Lower leg skin (tissue), 4 donors: ENCODE measurements at regions not wholly inside any gene's neighbourhood (a gene's known extent, or its start where the extent isn't known, plus 50 kb on each side); places are given as distances from the start of the nearest gene placed in this dataset.

ENCODE experiments used
- DNase-seq, 2 donors: peaks; one replicate each; pipeline ENCODE4 v3.0.0-alpha.2; 2019; ENCODE audit warnings: low spot score in 2 of 2
- H3K4me3 ChIP-seq: fragments of 200-600 bp; sonication (generic); 2 replicates; pipeline ENCODE4 v1.5.1; 2017; ENCODE audit warnings: mild to moderate bottlenecking, low read depth; ENCODE audit not compliant: poor library complexity, severe bottlenecking
- CTCF ChIP-seq, 3 donors: fragments of 450-650 bp; IDR thresholded peaks; one replicate each; pipeline ENCODE4 v1.5.1; 2016; ENCODE audit warnings: antibody characterized with exemption in 3 of 3, mild to moderate bottlenecking in 3 of 3, moderate library complexity in 2 of 3
- POLR2A ChIP-seq, 2 donors: fragments of 450-650 bp; IDR thresholded peaks; one replicate each; pipeline ENCODE4 v1.6.1; 2016 to 2017; ENCODE audit warnings: antibody characterized with exemption in 2 of 2, mild to moderate bottlenecking in 1 of 2, moderate library complexity in 1 of 2
- WGBS, 2 donors: methylation state at CpG; one replicate each; pipeline ENCODE4 v1.1.5; 2018; 5-methylcytosine and 5-hydroxymethylcytosine counted together
- intact Hi-C: fragments of 100-400 bp; cut with DNase I; formaldehyde crosslinking; loops from one replicate; pipeline ENCODE4 v1.15.0; 2023; ENCODE audit warnings: low total_unique reads

DNA sequence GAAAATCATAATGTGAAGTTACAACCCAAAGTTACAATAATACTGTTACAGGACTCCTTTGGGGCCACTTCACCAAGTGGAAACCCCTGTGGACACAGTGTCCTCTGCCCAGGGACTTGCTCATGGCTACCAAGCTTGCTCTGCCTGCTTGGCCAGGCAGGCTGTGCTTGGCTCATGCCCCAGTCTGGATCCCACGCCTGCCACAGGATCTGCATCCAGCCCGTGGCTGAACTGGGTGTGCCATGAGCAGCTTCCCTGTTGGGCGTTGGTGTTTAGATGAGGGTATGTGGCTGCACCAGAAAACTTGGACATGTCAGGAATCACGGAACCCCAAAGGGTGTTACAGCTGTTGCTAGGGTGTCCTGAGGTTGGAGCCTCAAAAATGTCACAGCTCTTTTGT is 820.9 kb downstream of the SLC6A15 start:
- no peak overlapping the region for H3K4me3 ChIP-seq
- 46 to 61% methylated on average over 3 to 4 of the region's 4 CpGs for WGBS, 2 donors
- intact Hi-C loops: no loop called here
- no peak for DNase-seq
- TF ChIP-seq POLR2A (IDR thresholded peaks at IDR 0.05) (no peak), CTCF (IDR thresholded peaks at IDR 0.05) (no peak)

- TF ChIP-seq CTCF (IDR thresholded peaks at IDR 0.05) (no peak), POLR2A (IDR thresholded peaks at IDR 0.05) (no peak)
- H3K4me3 ChIP-seq: no peak overlapping the region
- DNase-seq: no peak
- intact Hi-C loops: no loop called here
- 35% methylated on average over 4 of the region's 4 CpGs for WGBS, 2 donors
Measured at GRCh38 chr12:84089356-84089755, 823.2 kb downstream of the SLC6A15 start.

GRCh38 chr12:84085046-84085445 is 827.6 kb downstream of the SLC6A15 start:
- 48% methylated on average over 3 of the region's 3 CpGs for WGBS, 2 donors
- no peak for TF ChIP-seq POLR2A (IDR thresholded peaks at IDR 0.05)
- TF ChIP-seq CTCF (IDR thresholded peaks at IDR 0.05): no peak
- no peak for DNase-seq
- no peak overlapping the region for H3K4me3 ChIP-seq
- intact Hi-C loops: no loop called here

- intact Hi-C loops: no loop called here
- WGBS, 2 donors: 88 to 91% methylated on average over 1 of the region's 1 CpG
- TF ChIP-seq CTCF (IDR thresholded peaks at IDR 0.05) (no peak), POLR2A (IDR thresholded peaks at IDR 0.05) (no peak)
Measured at GRCh38 chr12:84079626-84080025, 833.0 kb downstream of the SLC6A15 start.

GRCh38 chr12:84077679-84078078 is 834.9 kb downstream of the SLC6A15 start:
- intact Hi-C loops: no loop called here
- TF ChIP-seq CTCF (IDR thresholded peaks at IDR 0.05) (no peak), POLR2A (IDR thresholded peaks at IDR 0.05) (no peak)
- no peak for DNase-seq
- no peak overlapping the region for H3K4me3 ChIP-seq

More at GRCh38 chr12:84079626-84080025, 833.0 kb downstream of the SLC6A15 start:
- no peak for DNase-seq
- H3K4me3 ChIP-seq: no peak overlapping the region

- WGBS, 2 donors: 27 to 33% methylated on average over 1 of the region's 1 CpG
- no peak for TF ChIP-seq CTCF (IDR thresholded peaks at IDR 0.05)
- no peak for TF ChIP-seq POLR2A (IDR thresholded peaks at IDR 0.05)
- intact Hi-C loops: no loop called here
- H3K4me3 ChIP-seq: no peak overlapping the region
- DNase-seq: no peak
Measured at GRCh38 chr12:84075991-84076390, 836.6 kb downstream of the SLC6A15 start.
